Activated CD4-positive, alpha-beta T cell treated with anti-CD3 and anti-CD28 coated beads for 36 hours (primary cell): ENCODE measurements at regions not wholly inside any gene's neighbourhood (a gene's known extent, or its start where the extent isn't known, plus 50 kb on each side); places are given as distances from the start of the nearest gene placed in this dataset.
"Not testable (repeated sequence)": the region's sequence is repeated elsewhere in the genome, so short reads cannot be mapped to it uniquely, and the experiment has no call there.

Source experiments
- ATAC-seq: fragments of 200-7000 bp; cut with Tn5 transposase; one replicate; pipeline ENCODE4 v1.10.0; 2021; ENCODE audit warnings: mild to moderate bottlenecking, moderate library complexity
- CTCF ChIA-PET: fragments of 350-600 bp; sonication (Branson Sonifier 250); formaldehyde crosslinking; loops from one replicate; lab custom pipeline; 2021; ENCODE audit warnings: antibody characterized with exemption; lab: Charles Lee
- POLR2A ChIA-PET: fragments of 350-600 bp; sonication (Branson Sonifier 250); formaldehyde crosslinking; loops from one replicate; lab custom pipeline; 2021; ENCODE audit warnings: antibody characterized with exemption, inconsistent platforms; lab: Charles Lee
- DNase-seq: peaks from one replicate; pipeline ENCODE4 v3.0.0-alpha.2; 2020
- H3K27ac Mint-ChIP-seq: one replicate; pipeline ENCODE4 v1.8.0; 2021; ENCODE audit warnings: mixed read lengths
- H3K27me3 Mint-ChIP-seq: one replicate; pipeline ENCODE4 v1.8.0; 2021; ENCODE audit warnings: mixed read lengths
- H3K36me3 Mint-ChIP-seq: one replicate; pipeline ENCODE4 v1.8.0; 2021; ENCODE audit warnings: low read depth, mixed read lengths
- H3K4me1 Mint-ChIP-seq: one replicate; pipeline ENCODE4 v1.8.0; 2021; ENCODE audit warnings: mixed read lengths
- H3K4me3 Mint-ChIP-seq: one replicate; pipeline ENCODE4 v1.8.0; 2021; ENCODE audit warnings: mild to moderate bottlenecking, moderate library complexity, mixed read lengths
- H3K9me3 Mint-ChIP-seq: one replicate; pipeline ENCODE4 v1.8.0; 2021; ENCODE audit warnings: low read depth, mixed read lengths
- intact Hi-C, 2 experiments: fragments of 100-400 bp; cut with DNase I in 1 of 2; cut with micrococcal nuclease in 1 of 2; formaldehyde crosslinking; loops; one replicate each; pipeline versions ENCODE4 v1.14.2 to v1.15.1; 2022 to 2024; cut with DNase I, micrococcal nuclease

- ATAC-seq (no peak), DNase-seq (no peak)
- ChIA-PET POLR2A (no interaction called here), CTCF (no interaction called here)
- H3K4me1 Mint-ChIP-seq, result no peaks in the 10 kb centered on the region
- intact Hi-C loops, result no loop called here
- no peak overlapping the region for H3K27ac Mint-ChIP-seq
- H3K27me3 Mint-ChIP-seq, result no peaks in the 10 kb centered on the region
- no peaks in the 10 kb centered on the region for H3K36me3 Mint-ChIP-seq
- H3K4me3 Mint-ChIP-seq, result no peak overlapping the region
- H3K9me3 Mint-ChIP-seq, result no peaks in the 10 kb centered on the region
Measured at GRCh38 chr12:88733008-88733407, 152.7 kb upstream of the KITLG start.

GRCh38 chr12:88729196-88729595 lies 148.9 kb upstream of the KITLG start:
- ATAC-seq, result no peak
- intact Hi-C loops, result no loop called here
- H3K27ac Mint-ChIP-seq, result no peak overlapping the region
- ChIA-PET CTCF (no interaction called here), POLR2A (no interaction called here)
- no peak overlapping the region for H3K4me3 Mint-ChIP-seq
- H3K36me3 Mint-ChIP-seq, result no peaks in the 10 kb centered on the region
- no peak for DNase-seq
- no peaks in the 10 kb centered on the region for H3K9me3 Mint-ChIP-seq
- peaks cover 2% of the 10 kb centered on the region for H3K27me3 Mint-ChIP-seq
- no peaks in the 10 kb centered on the region for H3K4me1 Mint-ChIP-seq

GRCh38 chr12:88726806-88727720 lies 146.8 kb upstream of the KITLG start:
- no peak overlapping the region for H3K4me3 Mint-ChIP-seq
- ChIA-PET POLR2A (no interaction called here), CTCF (interaction anchor here (0.6 kb wide), 2 partner anchors 129 to 567 kb away, joined by 3 read pairs; no protein-coding TSS in a partner anchor)
- H3K27me3 Mint-ChIP-seq, result peaks cover 2% of the 10 kb centered on the region
- no peaks in the 10 kb centered on the region for H3K9me3 Mint-ChIP-seq
- H3K36me3 Mint-ChIP-seq, result no peaks in the 10 kb centered on the region
- H3K4me1 Mint-ChIP-seq, result no peaks in the 10 kb centered on the region
- DNase-seq (no peak), ATAC-seq (no peak)
- intact Hi-C loops, result no loop called here
- no peak overlapping the region for H3K27ac Mint-ChIP-seq

GRCh38 chr12:88725592-88726143 lies 145.4 kb upstream of the KITLG start:
- Mint-ChIP-seq H3K27ac (no peak overlapping the region), H3K4me1 (no peaks in the 10 kb centered on the region), H3K36me3 (no peaks in the 10 kb centered on the region), H3K27me3 (peaks cover 2% of the 10 kb centered on the region), H3K9me3 (no peaks in the 10 kb centered on the region), H3K4me3 (no peak overlapping the region)
- DNase-seq (no peak), ATAC-seq (no peak)
- intact Hi-C loops, result no loop called here
- POLR2A ChIA-PET, result no interaction called here
- CTCF ChIA-PET, result no interaction called here

GRCh38 chr12:88723219-88723618 lies 142.9 kb upstream of the KITLG start:
- H3K4me1 Mint-ChIP-seq, result no peaks in the 10 kb centered on the region
- ChIA-PET POLR2A (no interaction called here), CTCF (no interaction called here)
- ATAC-seq (no peak), DNase-seq (no peak)
- H3K4me3 Mint-ChIP-seq, result no peak overlapping the region
- H3K36me3 Mint-ChIP-seq, result no peaks in the 10 kb centered on the region
- no peaks in the 10 kb centered on the region for H3K9me3 Mint-ChIP-seq
- H3K27me3 Mint-ChIP-seq, result peaks cover 2% of the 10 kb centered on the region
- no peak overlapping the region for H3K27ac Mint-ChIP-seq
- intact Hi-C loops, result no loop called here

- POLR2A ChIA-PET, result no interaction called here
- no peak for ATAC-seq
Measured at GRCh38 chr12:88720785-88721650, 140.7 kb upstream of the KITLG start.

GRCh38 chr12:88720231-88720630 lies 140.0 kb upstream of the KITLG start:
- no peaks in the 10 kb centered on the region for H3K9me3 Mint-ChIP-seq
- intact Hi-C loops, result no loop called here
- ChIA-PET CTCF (no interaction called here), POLR2A (no interaction called here)
- H3K4me3 Mint-ChIP-seq, result no peak overlapping the region
- H3K27ac Mint-ChIP-seq, result no peak overlapping the region
- H3K27me3 Mint-ChIP-seq, result no peaks in the 10 kb centered on the region
- DNase-seq (no peak), ATAC-seq (no peak)
- no peaks in the 10 kb centered on the region for H3K36me3 Mint-ChIP-seq
- no peaks in the 10 kb centered on the region for H3K4me1 Mint-ChIP-seq

More at GRCh38 chr12:88720785-88721650, 140.7 kb upstream of the KITLG start:
- Mint-ChIP-seq H3K9me3 (no peaks in the 10 kb centered on the region), H3K27me3 (no peaks in the 10 kb centered on the region), H3K27ac (no peak overlapping the region), H3K36me3 (no peaks in the 10 kb centered on the region), H3K4me3 (no peak overlapping the region), H3K4me1 (no peaks in the 10 kb centered on the region)
- CTCF ChIA-PET, result no interaction called here
- no peak for DNase-seq
- intact Hi-C loops, result no loop called here

- no peaks in the 10 kb centered on the region for H3K36me3 Mint-ChIP-seq
- intact Hi-C loops, result no loop called here
- ATAC-seq (no peak), DNase-seq (no peak)
- no peaks in the 10 kb centered on the region for H3K9me3 Mint-ChIP-seq
- no peak overlapping the region for H3K4me3 Mint-ChIP-seq
- no peaks in the 10 kb centered on the region for H3K27me3 Mint-ChIP-seq
- no peak overlapping the region for H3K27ac Mint-ChIP-seq
- CTCF ChIA-PET, result no interaction called here
- H3K4me1 Mint-ChIP-seq, result no peaks in the 10 kb centered on the region
- POLR2A ChIA-PET, result no interaction called here
Measured at GRCh38 chr12:88717188-88717587, 136.9 kb upstream of the KITLG start.

GRCh38 chr12:88716240-88716639 lies 136.0 kb upstream of the KITLG start:
- ChIA-PET POLR2A (no interaction called here), CTCF (no interaction called here)
- Mint-ChIP-seq H3K9me3 (no peaks in the 10 kb centered on the region), H3K27ac (no peak overlapping the region), H3K4me3 (no peak overlapping the region), H3K27me3 (no peaks in the 10 kb centered on the region), H3K4me1 (no peaks in the 10 kb centered on the region), H3K36me3 (no peaks in the 10 kb centered on the region)
- DNase-seq (no peak), ATAC-seq (no peak)
- intact Hi-C loops, result no loop called here

GRCh38 chr12:88715673-88716072 lies 135.4 kb upstream of the KITLG start:
- CTCF ChIA-PET, result no interaction called here
- Mint-ChIP-seq H3K4me3 (no peak overlapping the region), H3K36me3 (no peaks in the 10 kb centered on the region), H3K4me1 (no peaks in the 10 kb centered on the region), H3K27ac (no peak overlapping the region), H3K27me3 (no peaks in the 10 kb centered on the region), H3K9me3 (no peaks in the 10 kb centered on the region)
- intact Hi-C loops, result no loop called here
- no peak for DNase-seq
- no peak for ATAC-seq
- POLR2A ChIA-PET, result no interaction called here

GRCh38 chr12:88714263-88714882 lies 134.1 kb upstream of the KITLG start:
- intact Hi-C loops, CTCF ChIA-PET, H3K36me3 Mint-ChIP-seq, H3K27ac Mint-ChIP-seq, H3K4me1 Mint-ChIP-seq, H3K9me3 Mint-ChIP-seq, ATAC-seq, H3K27me3 Mint-ChIP-seq, DNase-seq, POLR2A ChIA-PET, H3K4me3 Mint-ChIP-seq: not testable (repeated sequence)
